ENCODE measurements at regions not wholly inside any gene's neighbourhood (a gene's known extent, or its start where the extent isn't known, plus 50 kb on each side); places are given as distances from the start of the nearest gene placed in this dataset.

GRCh38 chr2:225295102-225295501, 104.4 kb upstream of the NYAP2 start:
- intact Hi-C loops (cut with DNase I), result no loop called here
- H3K4me3 ChIP-seq (replicated peaks in 1 of 3), result no peak overlapping the region
- H3K27ac ChIP-seq, result no peak overlapping the region
- TF ChIP-seq CTCF (IDR thresholded peaks at IDR 0.05) (no peak), POLR2A (IDR thresholded peaks at IDR 0.05) (no peak)
- no peaks in the 10 kb centered on the region for H3K27me3 ChIP-seq
- WGBS, 2 donors, result 75 to 91% methylated on average over 3 of the region's 3 CpGs
- no peaks in the 10 kb centered on the region for H3K9me3 ChIP-seq
- no peaks in the 10 kb centered on the region for H3K4me1 ChIP-seq
- no peak for DNase-seq
- H3K36me3 ChIP-seq, result no peaks in the 10 kb centered on the region

- intact Hi-C loops (cut with DNase I), result no loop called here
- TF ChIP-seq POLR2A (IDR thresholded peaks at IDR 0.05) (no peak), CTCF (IDR thresholded peaks at IDR 0.05) (no peak)
- DNase-seq, result no peak
These were observed 105.9 kb upstream of the NYAP2 start for GRCh38 chr2:225293638-225294037.

GRCh38 chr2:225290757-225291400, 108.6 kb upstream of the NYAP2 start:
- H3K36me3 ChIP-seq, result no peaks in the 10 kb centered on the region
- intact Hi-C loops (cut with DNase I), result no loop called here
- H3K9me3 ChIP-seq, result no peaks in the 10 kb centered on the region
- no peak overlapping the region for H3K27ac ChIP-seq
- WGBS, 2 donors, result 74 to 79% methylated on average over 8 of the region's 8 CpGs
- H3K27me3 ChIP-seq, result no peaks in the 10 kb centered on the region
- no peaks in the 10 kb centered on the region for H3K4me1 ChIP-seq
- DNase-seq, result no peak
- no peak overlapping the region for H3K4me3 ChIP-seq (replicated peaks in 1 of 3)
- TF ChIP-seq POLR2A (IDR thresholded peaks at IDR 0.05), result no peak
- TF ChIP-seq CTCF (IDR thresholded peaks at IDR 0.05), result no peak

More at GRCh38 chr2:225293638-225294037, 105.9 kb upstream of the NYAP2 start:
- H3K36me3 ChIP-seq, result no peaks in the 10 kb centered on the region
- H3K27me3 ChIP-seq, result no peaks in the 10 kb centered on the region
- no peak overlapping the region for H3K27ac ChIP-seq
- H3K9me3 ChIP-seq, result no peaks in the 10 kb centered on the region
- 69 to 71% methylated on average over 7 of the region's 7 CpGs for WGBS, 2 donors
- no peaks in the 10 kb centered on the region for H3K4me1 ChIP-seq
- H3K4me3 ChIP-seq (replicated peaks in 1 of 3), result no peak overlapping the region

- intact Hi-C loops (cut with DNase I), result loop anchor here (10.0 kb wide), 1 partner anchor 365 kb away; no protein-coding TSS in a partner anchor
- no peak overlapping the region for H3K27ac ChIP-seq
These were observed 109.9 kb upstream of the NYAP2 start for GRCh38 chr2:225289659-225290058.

More at GRCh38 chr2:225289659-225290058, 109.9 kb upstream of the NYAP2 start:
- 88 to 94% methylated on average over 2 of the region's 2 CpGs for WGBS, 2 donors
- no peaks in the 10 kb centered on the region for H3K4me1 ChIP-seq
- no peak for DNase-seq
- H3K27me3 ChIP-seq, result no peaks in the 10 kb centered on the region
- TF ChIP-seq CTCF (IDR thresholded peaks at IDR 0.05) (no peak), POLR2A (IDR thresholded peaks at IDR 0.05) (no peak)
- no peaks in the 10 kb centered on the region for H3K9me3 ChIP-seq
- H3K36me3 ChIP-seq, result no peaks in the 10 kb centered on the region
- H3K4me3 ChIP-seq (replicated peaks in 1 of 3), result no peak overlapping the region

Data from thyroid gland (tissue), 4 donors.